ENCODE measurements at regions not wholly inside any gene's neighbourhood (a gene's known extent, or its start where the extent isn't known, plus 50 kb on each side); places are given as distances from the start of the nearest gene placed in this dataset.

DNA sequence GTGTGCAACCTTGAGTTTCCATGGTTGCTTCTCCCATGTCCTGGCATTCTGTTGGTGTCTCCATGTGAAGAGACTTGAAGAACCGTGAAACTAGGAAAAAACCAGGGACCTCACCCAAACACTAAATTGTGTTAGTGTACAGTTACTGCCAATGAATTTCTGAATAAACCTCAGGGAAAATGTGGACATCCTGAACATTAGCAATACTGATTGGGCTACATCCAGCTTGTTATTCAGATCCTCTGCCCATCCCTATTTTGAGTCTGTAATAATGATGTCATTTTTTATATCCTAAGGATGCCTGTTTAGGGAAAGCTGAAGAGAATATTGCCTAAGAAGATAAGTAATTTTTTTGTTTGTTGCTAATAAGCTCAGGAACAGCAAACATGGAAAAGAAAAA is 262.7 kb downstream of the TMA16 start:
- TF ChIP-seq, protein P1, sequence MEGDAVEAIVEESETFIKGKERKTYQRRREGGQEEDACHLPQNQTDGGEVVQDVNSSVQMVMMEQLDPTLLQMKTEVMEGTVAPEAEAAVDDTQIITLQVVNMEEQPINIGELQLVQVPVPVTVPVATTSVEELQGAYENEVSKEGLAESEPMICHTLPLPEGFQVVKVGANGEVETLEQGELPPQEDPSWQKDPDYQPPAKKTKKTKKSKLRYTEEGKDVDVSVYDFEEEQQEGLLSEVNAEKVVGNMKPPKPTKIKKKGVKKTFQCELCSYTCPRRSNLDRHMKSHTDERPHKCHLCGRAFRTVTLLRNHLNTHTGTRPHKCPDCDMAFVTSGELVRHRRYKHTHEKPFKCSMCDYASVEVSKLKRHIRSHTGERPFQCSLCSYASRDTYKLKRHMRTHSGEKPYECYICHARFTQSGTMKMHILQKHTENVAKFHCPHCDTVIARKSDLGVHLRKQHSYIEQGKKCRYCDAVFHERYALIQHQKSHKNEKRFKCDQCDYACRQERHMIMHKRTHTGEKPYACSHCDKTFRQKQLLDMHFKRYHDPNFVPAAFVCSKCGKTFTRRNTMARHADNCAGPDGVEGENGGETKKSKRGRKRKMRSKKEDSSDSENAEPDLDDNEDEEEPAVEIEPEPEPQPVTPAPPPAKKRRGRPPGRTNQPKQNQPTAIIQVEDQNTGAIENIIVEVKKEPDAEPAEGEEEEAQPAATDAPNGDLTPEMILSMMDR (conservative IDR thresholded peaks at IDR 0.05; ENCODE audit: low read length) = no peak
- TF ChIP-seq EZH2phosphoT487 (IDR thresholded peaks at IDR 0.05; ENCODE audit: borderline replicate concordance, low read depth, low read length) = no peak

All from OCI-LY7 (cell line).